T-cell (primary cell): ENCODE measurements at regions not wholly inside any gene's neighbourhood (a gene's known extent, or its start where the extent isn't known, plus 50 kb on each side); places are given as distances from the start of the nearest gene placed in this dataset.

Experiments
- ATAC-seq, 4 experiments: fragments of 200-7000 bp in 3 of 4; fragments of 150-1000 bp in 1 of 4; cut with Tn5 transposase; replicated peaks in 1 of 4; 1 replicate in 3 of 4; 2 replicates in 1 of 4; pipeline ENCODE4 v1.10.0; 2021; ENCODE audit warnings: moderate library complexity in 3 of 4, mild to moderate bottlenecking in 2 of 4, moderate number of reproducible peaks in 1 of 4
- CTCF ChIA-PET, 2 donors: fragments of 300-600 bp; sonication (Branson Sonifier 250); formaldehyde crosslinking; loops; one replicate each; lab custom pipeline; 2022; ENCODE audit warnings: antibody characterized with exemption in 2 of 2; lab: Charles Lee
- POLR2A ChIA-PET, 2 donors: fragments of 300-600 bp; sonication (Branson Sonifier 250); formaldehyde crosslinking; loops; one replicate each; lab custom pipeline; 2022; ENCODE audit warnings: antibody characterized with exemption in 2 of 2; lab: Charles Lee
- DNase-seq, 35 experiments: peaks; one replicate each; pipeline versions ENCODE4 v3.0.0 to v3.0.0-alpha.2; 2013 to 2023
- H3K27ac ChIP-seq: one replicate; pipeline ENCODE4 v1.5.1; 2013; ENCODE audit warnings: low read length
- H3K27me3 ChIP-seq, 2 experiments: replicated peaks in 1 of 2; 1 replicate in 1 of 2; 2 replicates in 1 of 2; pipeline versions ENCODE4 v1.6.1 to v1.7.0; 2013; ENCODE audit warnings: low read length in 1 of 2, mixed read lengths in 1 of 2; ENCODE audit not compliant: control insufficient read depth in 2 of 2, insufficient read depth in 2 of 2; ENCODE audit errors: extremely low read depth in 1 of 2
- H3K36me3 ChIP-seq, 2 donors: 1 replicate in 1 of 2; 2 replicates in 1 of 2; pipeline versions ENCODE4 v1.6.1 to v1.7.0; 2013; ENCODE audit warnings: low read length in 1 of 2; ENCODE audit not compliant: control insufficient read depth in 2 of 2, insufficient read depth in 1 of 2; ENCODE audit errors: extremely low read depth in 1 of 2
- H3K4me1 ChIP-seq, 2 experiments: 1 replicate in 1 of 2; 2 replicates in 1 of 2; pipeline versions ENCODE4 v1.6.1 to v1.7.0; 2013; ENCODE audit warnings: low read length in 2 of 2, mixed read lengths in 1 of 2; ENCODE audit not compliant: insufficient read depth in 2 of 2, control insufficient read depth in 1 of 2; ENCODE audit errors: extremely low read depth in 1 of 2
- H3K4me3 ChIP-seq, 2 donors: 1 replicate in 1 of 2; 2 replicates in 1 of 2; pipeline versions ENCODE4 v1.5.1 to v1.7.0; 2013; ENCODE audit warnings: mild to moderate bottlenecking in 2 of 2, low read length in 1 of 2, moderate library complexity in 1 of 2; ENCODE audit not compliant: control insufficient read depth in 1 of 2; ENCODE audit errors: extremely low read depth in 1 of 2
- H3K9me3 ChIP-seq: 2 replicates; pipeline ENCODE4 v1.7.0; 2013
- H3K27ac Mint-ChIP-seq, 2 donors: one replicate each; pipeline ENCODE4 v1.8.0; 2020 to 2021; ENCODE audit warnings: mild to moderate bottlenecking in 2 of 2, mixed read lengths in 2 of 2
- H3K27me3 Mint-ChIP-seq, 2 donors: one replicate each; pipeline ENCODE4 v1.8.0; 2021 to 2022; ENCODE audit warnings: mixed read lengths in 2 of 2
- H3K36me3 Mint-ChIP-seq: one replicate; pipeline ENCODE4 v1.8.0; 2021; ENCODE audit warnings: mixed read lengths
- H3K4me1 Mint-ChIP-seq, 3 donors: one replicate each; pipeline ENCODE4 v1.8.0; 2020 to 2022; ENCODE audit warnings: mixed read lengths in 3 of 3, mild to moderate bottlenecking in 1 of 3
- H3K4me3 Mint-ChIP-seq, 3 donors: one replicate each; pipeline ENCODE4 v1.8.0; 2020 to 2022; ENCODE audit warnings: mild to moderate bottlenecking in 3 of 3, mixed read lengths in 3 of 3, moderate library complexity in 3 of 3
- H3K9me3 Mint-ChIP-seq, 3 donors: one replicate each; pipeline ENCODE4 v1.8.0; 2020 to 2022; ENCODE audit warnings: mixed read lengths in 3 of 3
- WGBS: methylation state at CpG from one replicate; pipeline ENCODE4 v1.1.5; 2013; ENCODE audit warnings: missing lambda C conversion rate; ENCODE audit not compliant: insufficient coverage; 5-methylcytosine and 5-hydroxymethylcytosine counted together

GRCh38 chr3:44132061-44132460, 109.6 kb upstream of the TOPAZ1 start:
- H3K27ac Mint-ChIP-seq = no peak overlapping the region

GRCh38 chr3:44132593-44132992, 109.1 kb upstream of the TOPAZ1 start:
- Histone ChIP-seq H3K36me3 (no peaks in the 10 kb centered on the region), H3K27ac (no peak overlapping the region), H3K4me1 (peaks cover 0 to 6% of the 10 kb centered on the region in 2 experiments), H3K4me3 (no peak overlapping the region), H3K9me3 (no peaks in the 10 kb centered on the region), H3K27me3 (peaks cover 0 to 8% of the 10 kb centered on the region in 2 experiments)
- H3K4me3 Mint-ChIP-seq = no peak overlapping the region
- 98% methylated on average over 5 of the region's 7 CpGs for WGBS
- no peak for ATAC-seq
- no peak overlapping the region for H3K27ac Mint-ChIP-seq
- POLR2A ChIA-PET = no interaction called here
- DNase-seq = no peak
- CTCF ChIA-PET = no interaction called here
- H3K27me3 Mint-ChIP-seq = peaks cover 4 to 19% of the 10 kb centered on the region in 2 donors
- H3K9me3 Mint-ChIP-seq = no peaks in the 10 kb centered on the region
- peaks cover 3 to 11% (median 9%) of the 10 kb centered on the region in 3 donors for H3K4me1 Mint-ChIP-seq
- H3K36me3 Mint-ChIP-seq = no peaks in the 10 kb centered on the region

More at GRCh38 chr3:44132061-44132460, 109.6 kb upstream of the TOPAZ1 start:
- H3K36me3 ChIP-seq = no peaks in the 10 kb centered on the region
- Mint-ChIP-seq H3K4me1 (peaks cover 3 to 11% (median 9%) of the 10 kb centered on the region in 3 donors), H3K4me3 (no peak overlapping the region), H3K9me3 (no peaks in the 10 kb centered on the region), H3K36me3 (no peaks in the 10 kb centered on the region), H3K27me3 (peaks cover 4 to 19% of the 10 kb centered on the region in 2 donors)
- H3K27ac ChIP-seq = no peak overlapping the region
- DNase-seq (no peak), ATAC-seq (no peak)
- no peaks in the 10 kb centered on the region for H3K9me3 ChIP-seq
- no peak overlapping the region for H3K4me3 ChIP-seq
- H3K4me1 ChIP-seq = peaks cover 0 to 6% of the 10 kb centered on the region in 2 experiments
- CTCF ChIA-PET = no interaction called here
- POLR2A ChIA-PET = no interaction called here
- 87% methylated on average over 4 of the region's 4 CpGs for WGBS
- peaks cover 0 to 8% of the 10 kb centered on the region in 2 experiments for H3K27me3 ChIP-seq

- DNase-seq (no peak), ATAC-seq (no peak)
- H3K27me3 Mint-ChIP-seq = peaks cover 14 to 21% of the 10 kb centered on the region in 2 donors
- ChIA-PET CTCF (interaction anchor here in 1 of 2 donors (0.6 kb wide), 1 partner anchor 14 kb away, joined by 9 read pairs; no protein-coding TSS in a partner anchor), POLR2A (no interaction called here)
- no peak overlapping the region for H3K4me3 Mint-ChIP-seq
- no peaks in the 10 kb centered on the region for H3K4me1 ChIP-seq
- WGBS = 0% methylated on average over 1 of the region's 5 CpGs
- H3K27ac Mint-ChIP-seq = no peak overlapping the region
- peaks cover 0 to 12% of the 10 kb centered on the region in 2 experiments for H3K27me3 ChIP-seq
- H3K27ac ChIP-seq = no peak overlapping the region
- no peaks in the 10 kb centered on the region for H3K4me1 Mint-ChIP-seq
- no peak overlapping the region for H3K4me3 ChIP-seq
- H3K9me3 ChIP-seq = no peaks in the 10 kb centered on the region
- peaks cover 0 to 6% (median 4%) of the 10 kb centered on the region in 3 donors for H3K9me3 Mint-ChIP-seq
- H3K36me3 Mint-ChIP-seq = no peaks in the 10 kb centered on the region
- no peaks in the 10 kb centered on the region for H3K36me3 ChIP-seq
Measured at GRCh38 chr3:44136421-44136820, 105.3 kb upstream of the TOPAZ1 start.

DNA sequence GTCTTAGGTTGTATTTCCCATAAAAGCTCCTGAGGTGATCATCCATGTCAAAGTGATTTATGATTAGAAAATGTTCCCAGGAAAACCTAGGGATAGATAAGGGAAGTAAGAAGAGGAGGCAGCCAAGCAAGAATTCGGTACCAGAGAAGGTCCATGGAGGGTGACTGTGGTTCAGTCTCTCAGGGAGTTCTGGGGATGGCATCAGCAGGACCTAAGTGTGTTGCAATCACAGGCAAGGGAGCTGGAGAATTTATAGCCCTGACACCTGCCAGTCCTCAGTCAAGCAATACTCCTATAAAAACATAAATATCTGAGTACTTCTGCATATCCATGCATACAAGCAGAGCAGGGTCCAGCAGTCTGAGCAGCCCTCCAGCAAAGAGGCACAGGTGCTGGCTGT, 95.6 kb upstream of the TOPAZ1 start:
- WGBS = 53% methylated on average over 1 of the region's 1 CpG
- Mint-ChIP-seq H3K4me1 (no peaks in the 10 kb centered on the region), H3K4me3 (no peak overlapping the region), H3K27ac (no peak overlapping the region), H3K27me3 (peaks cover 25 to 38% of the 10 kb centered on the region in 2 donors), H3K9me3 (peaks cover 0 to under 1% (median 0%) of the 10 kb centered on the region in 3 donors), H3K36me3 (no peaks in the 10 kb centered on the region)
- CTCF ChIA-PET = no interaction called here
- H3K27ac ChIP-seq = no peak overlapping the region
- peaks cover 0 to 7% of the 10 kb centered on the region in 2 experiments for H3K27me3 ChIP-seq
- H3K36me3 ChIP-seq = no peaks in the 10 kb centered on the region
- ATAC-seq (no peak), DNase-seq (no peak)
- H3K4me3 ChIP-seq = no peak overlapping the region
- H3K9me3 ChIP-seq = no peaks in the 10 kb centered on the region
- POLR2A ChIA-PET = no interaction called here
- H3K4me1 ChIP-seq = no peaks in the 10 kb centered on the region

DNA sequence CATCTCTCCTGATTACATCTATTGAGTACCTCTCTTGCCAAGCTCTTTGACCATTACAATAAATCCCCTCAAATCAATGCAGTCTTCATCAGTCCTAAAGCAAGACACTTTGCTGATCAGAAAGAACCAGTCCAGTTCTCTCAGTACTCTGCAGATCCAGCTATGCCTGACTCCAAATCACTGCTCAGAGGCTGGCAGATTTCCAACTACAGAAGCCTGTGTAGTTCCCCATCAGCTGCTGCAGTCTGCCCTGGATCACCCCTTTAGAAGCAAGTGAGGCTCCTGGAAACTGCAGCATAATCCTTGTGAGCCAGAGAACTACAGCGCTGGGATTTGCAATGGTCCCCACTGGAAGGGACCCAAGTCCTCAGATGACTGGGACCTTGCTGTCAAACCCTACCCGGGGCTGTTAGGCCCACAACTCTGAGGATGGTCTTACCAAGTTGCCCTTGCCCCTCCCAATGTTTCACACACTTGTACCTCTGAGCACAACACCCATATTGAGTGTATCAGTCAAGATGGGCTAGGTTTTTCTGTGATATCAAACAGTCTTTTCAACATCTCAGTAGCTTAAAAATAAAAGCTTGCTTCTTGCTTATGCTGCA, 81.9 kb upstream of the TOPAZ1 start:
- Mint-ChIP-seq H3K27me3 (peaks cover 34 to 36% of the 10 kb centered on the region in 2 donors), H3K9me3 (no peaks in the 10 kb centered on the region), H3K4me1 (no peaks in the 10 kb centered on the region), H3K36me3 (no peaks in the 10 kb centered on the region), H3K4me3 (no peak overlapping the region), H3K27ac (no peak overlapping the region)
- 76% methylated on average over 2 of the region's 2 CpGs for WGBS
- Histone ChIP-seq H3K9me3 (no peaks in the 10 kb centered on the region), H3K4me3 (no peak overlapping the region), H3K4me1 (no peaks in the 10 kb centered on the region), H3K36me3 (no peaks in the 10 kb centered on the region), H3K27ac (no peak overlapping the region), H3K27me3 (no peaks in the 10 kb centered on the region)
- DNase-seq (no peak), ATAC-seq (no peak)
- ChIA-PET POLR2A (interaction anchor here in 1 of 2 donors (0.6 kb wide), 1 partner anchor 27 kb away, joined by 3 read pairs; no protein-coding TSS in a partner anchor), CTCF (no interaction called here)

- ATAC-seq = no peak
- H3K27me3 Mint-ChIP-seq = peaks cover 28 to 35% of the 10 kb centered on the region in 2 donors
- no peaks in the 10 kb centered on the region for H3K36me3 Mint-ChIP-seq
- Histone ChIP-seq H3K4me1 (no peaks in the 10 kb centered on the region), H3K9me3 (no peaks in the 10 kb centered on the region), H3K36me3 (no peaks in the 10 kb centered on the region), H3K27me3 (no peaks in the 10 kb centered on the region), H3K4me3 (no peak overlapping the region), H3K27ac (no peak overlapping the region)
- no peak overlapping the region for H3K4me3 Mint-ChIP-seq
- WGBS = 80% methylated on average over 2 of the region's 4 CpGs
- H3K9me3 Mint-ChIP-seq = no peaks in the 10 kb centered on the region
- H3K27ac Mint-ChIP-seq = no peak overlapping the region
- CTCF ChIA-PET = no interaction called here
- no peak for DNase-seq
- H3K4me1 Mint-ChIP-seq = no peaks in the 10 kb centered on the region
- POLR2A ChIA-PET = no interaction called here
Measured at GRCh38 chr3:44160818-44161217, 80.9 kb upstream of the TOPAZ1 start.
